GM12865 (cell line): ENCODE measurements at regions not wholly inside any gene's neighbourhood (a gene's known extent, or its start where the extent isn't known, plus 50 kb on each side); places are given as distances from the start of the nearest gene placed in this dataset.

Source experiments
- DNase-seq: peaks from one replicate; pipeline ENCODE4 v3.0.0; 2010; ENCODE audit warnings: low read depth
- H3K4me3 ChIP-seq: 2 replicates; pipeline ENCODE4 v1.5.1; 2011; ENCODE audit warnings: mild to moderate bottlenecking, low read depth, low read length, control low read depth
- TF ChIP-seq, protein P1 (sequence below): IDR thresholded peaks from 2 replicates; pipeline ENCODE4 v1.5.1; 2011; ENCODE audit warnings: low read length, control low read depth, low read depth, inconsistent platforms; ENCODE audit not compliant: insufficient read depth; ENCODE audit errors: missing control alignments

DNA sequence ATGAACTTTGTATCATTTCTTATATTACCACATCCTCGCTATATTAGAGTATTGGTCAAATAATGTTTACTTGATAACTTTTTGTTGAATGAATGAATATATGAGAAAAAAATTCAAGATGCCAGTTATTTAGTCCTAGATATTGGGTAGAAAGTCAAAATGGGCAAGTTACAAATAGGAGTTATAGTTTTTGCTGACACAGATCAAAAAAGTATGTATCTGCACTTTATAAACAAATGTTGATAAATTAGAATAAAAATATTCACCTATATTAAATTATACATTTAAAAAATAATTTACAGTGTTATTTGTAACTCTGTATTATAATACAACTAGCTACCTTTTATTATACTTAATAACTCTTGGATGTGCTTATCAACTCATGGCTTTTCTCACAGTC is 57.8 kb upstream of the NDST4 start:
- H3K4me3 ChIP-seq: no peak overlapping the region
- TF ChIP-seq, protein P1, sequence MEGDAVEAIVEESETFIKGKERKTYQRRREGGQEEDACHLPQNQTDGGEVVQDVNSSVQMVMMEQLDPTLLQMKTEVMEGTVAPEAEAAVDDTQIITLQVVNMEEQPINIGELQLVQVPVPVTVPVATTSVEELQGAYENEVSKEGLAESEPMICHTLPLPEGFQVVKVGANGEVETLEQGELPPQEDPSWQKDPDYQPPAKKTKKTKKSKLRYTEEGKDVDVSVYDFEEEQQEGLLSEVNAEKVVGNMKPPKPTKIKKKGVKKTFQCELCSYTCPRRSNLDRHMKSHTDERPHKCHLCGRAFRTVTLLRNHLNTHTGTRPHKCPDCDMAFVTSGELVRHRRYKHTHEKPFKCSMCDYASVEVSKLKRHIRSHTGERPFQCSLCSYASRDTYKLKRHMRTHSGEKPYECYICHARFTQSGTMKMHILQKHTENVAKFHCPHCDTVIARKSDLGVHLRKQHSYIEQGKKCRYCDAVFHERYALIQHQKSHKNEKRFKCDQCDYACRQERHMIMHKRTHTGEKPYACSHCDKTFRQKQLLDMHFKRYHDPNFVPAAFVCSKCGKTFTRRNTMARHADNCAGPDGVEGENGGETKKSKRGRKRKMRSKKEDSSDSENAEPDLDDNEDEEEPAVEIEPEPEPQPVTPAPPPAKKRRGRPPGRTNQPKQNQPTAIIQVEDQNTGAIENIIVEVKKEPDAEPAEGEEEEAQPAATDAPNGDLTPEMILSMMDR: no peak
- no peak for DNase-seq

DNA sequence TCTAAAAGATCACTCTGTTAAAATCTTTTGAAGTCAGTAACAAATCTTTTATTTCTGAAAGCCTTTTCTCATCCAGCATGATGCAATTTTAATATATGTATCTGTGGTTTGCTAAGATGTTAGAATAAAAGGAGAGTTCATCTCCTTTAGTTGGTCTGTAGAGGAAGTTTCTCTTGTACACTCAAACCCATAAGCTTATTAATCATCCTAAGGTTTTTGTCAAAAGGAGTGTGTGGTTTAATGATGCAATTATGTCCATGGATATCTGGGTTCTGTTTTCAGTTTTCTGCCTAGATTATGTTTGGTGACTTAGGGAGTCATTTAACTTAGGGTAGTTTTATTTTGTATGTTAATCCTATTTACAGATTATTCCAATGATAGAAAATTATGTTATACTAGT is 52.1 kb upstream of the NDST4 start:
- TF ChIP-seq, protein P1: no peak
- no peak overlapping the region for H3K4me3 ChIP-seq
- DNase-seq: no peak
